ENCODE measurements at regions not wholly inside any gene's neighbourhood (a gene's known extent, or its start where the extent isn't known, plus 50 kb on each side); places are given as distances from the start of the nearest gene placed in this dataset.
"Not testable (repeated sequence)": the region's sequence is repeated elsewhere in the genome, so short reads cannot be mapped to it uniquely, and the experiment has no call there.

DNA sequence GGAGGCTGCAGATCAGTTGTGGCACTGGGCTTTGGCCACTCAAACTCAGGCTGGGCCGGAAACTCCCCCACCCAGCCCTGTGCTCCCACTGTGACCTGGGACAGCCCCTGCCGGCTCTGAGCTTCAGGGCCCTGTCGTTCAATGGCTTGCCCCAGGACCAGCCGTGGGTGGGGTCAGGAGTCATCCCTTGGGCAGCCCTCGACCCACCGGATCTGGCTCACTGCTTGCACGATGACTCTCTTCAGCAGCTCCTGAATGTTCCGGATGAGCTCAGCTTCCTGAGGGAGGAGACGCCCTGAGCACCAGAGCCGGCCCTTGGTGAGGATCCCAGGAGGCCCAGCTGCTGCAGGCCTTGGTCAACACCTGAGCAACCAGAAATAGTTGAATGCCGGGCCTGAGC lies 1544.2 kb upstream of the USP9Y start:
- not testable (repeated sequence) for DNase-seq

DNA sequence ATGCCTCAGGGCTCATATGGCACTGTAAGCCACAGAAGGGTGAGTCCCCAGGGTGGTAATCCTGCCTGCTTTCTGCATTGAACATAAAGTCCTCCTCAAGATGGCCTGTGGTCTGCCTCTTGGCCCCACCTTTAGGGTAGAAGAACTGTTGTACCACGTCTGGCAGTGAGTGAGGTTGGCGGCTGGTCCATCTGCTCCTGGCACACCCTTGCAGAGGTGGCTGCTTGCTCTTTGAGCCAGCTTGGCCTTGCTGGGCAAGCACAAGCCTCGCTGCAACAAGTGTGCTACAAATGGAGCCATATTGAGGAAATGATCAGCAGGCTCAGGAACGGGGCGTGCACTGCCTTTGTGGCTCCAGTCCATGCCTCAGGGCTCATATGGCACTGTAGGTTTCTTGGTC lies 1524.0 kb upstream of the USP9Y start:
- not testable (repeated sequence) for DNase-seq

DNA sequence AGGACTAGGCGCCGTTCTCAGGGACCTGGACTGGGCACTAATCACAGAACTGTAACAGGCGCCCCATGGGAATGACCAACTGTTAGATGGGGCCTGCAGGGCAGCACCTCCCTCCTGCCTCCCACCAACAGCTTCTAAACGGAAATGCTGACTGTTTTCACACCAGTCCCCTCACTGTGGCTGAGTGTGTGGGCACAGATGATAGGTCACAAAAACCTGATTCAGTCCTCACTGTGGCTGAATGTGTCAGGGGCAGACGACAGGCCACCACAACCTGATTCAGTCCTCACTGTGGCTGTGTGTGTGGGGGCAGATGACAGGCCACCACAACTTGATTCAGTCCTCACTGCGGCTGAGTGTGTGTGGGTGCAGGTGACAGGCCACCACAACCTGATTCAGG lies 1499.9 kb upstream of the USP9Y start:
- peak; percentile 12 for DNase-seq

DNA sequence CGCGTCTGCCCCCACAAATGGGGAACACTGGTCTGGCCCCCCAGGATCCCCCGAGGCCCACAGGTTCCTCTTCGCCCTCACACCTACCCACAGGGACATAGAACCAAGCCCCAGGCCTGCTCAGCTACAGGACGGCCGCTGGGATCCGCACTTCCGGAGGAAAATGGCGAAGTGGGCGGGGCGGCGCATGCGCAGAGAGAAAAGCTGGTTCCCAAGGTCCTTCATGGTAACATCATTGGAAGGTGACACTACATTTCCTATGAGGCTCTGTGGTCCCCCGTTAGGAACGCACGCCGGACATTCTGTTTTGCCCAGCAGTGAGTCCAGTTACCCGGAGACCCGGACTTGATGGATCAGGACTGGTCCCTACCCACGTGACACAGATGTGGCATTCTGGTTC lies 1486.2 kb upstream of the USP9Y start:
- DNase-seq, result peak; percentile 37

Measured in hematopoietic multipotent progenitor cell treated with erythropoietin and hydrocortisone succinate and interleukin-3 and kit ligand, for 4 days (in vitro differentiated cells).